ENCODE measurements at regions not wholly inside any gene's neighbourhood (a gene's known extent, or its start where the extent isn't known, plus 50 kb on each side); places are given as distances from the start of the nearest gene placed in this dataset.
"Not testable (repeated sequence)": the region's sequence is repeated elsewhere in the genome, so short reads cannot be mapped to it uniquely, and the experiment has no call there.

DNA sequence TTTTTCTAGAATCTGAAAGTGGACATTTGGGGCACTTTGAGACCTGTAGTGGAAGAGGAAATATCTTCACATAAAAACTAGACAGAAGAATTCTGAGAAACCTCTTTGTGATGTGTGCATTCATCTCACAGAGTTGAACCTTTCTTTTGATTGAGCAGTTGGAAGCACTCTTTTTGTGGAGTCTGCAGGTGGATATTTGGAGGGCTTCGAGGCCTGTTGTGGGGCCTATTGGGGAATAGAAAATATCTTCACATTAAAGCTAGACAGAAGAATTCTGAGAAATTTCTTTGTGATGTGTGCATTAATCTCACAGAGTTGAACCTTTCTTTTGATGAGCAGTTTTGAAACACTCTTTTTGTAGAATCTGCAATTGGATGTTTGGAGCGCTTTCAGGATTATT lies 236.2 kb downstream of the FOXD4L6 start:
- TF ChIP-seq POLR2AphosphoS5, POLR2A, EP300 (IDR thresholded peaks at IDR 0.05): not testable (repeated sequence)

Data from sigmoid colon (tissue), 4 donors.